ENCODE measurements at regions not wholly inside any gene's neighbourhood (a gene's known extent, or its start where the extent isn't known, plus 50 kb on each side); places are given as distances from the start of the nearest gene placed in this dataset.
"Not testable (repeated sequence)": the region's sequence is repeated elsewhere in the genome, so short reads cannot be mapped to it uniquely, and the experiment has no call there.

GRCh38 chr7:359226-359765, 69.3 kb downstream of the FOXL3 start:
- TF ChIP-seq CTCF (IDR thresholded peaks at IDR 0.05; ENCODE audit: insufficient read depth, low read length, severe bottlenecking) = no peak
- DNase-seq (ENCODE audit: low read depth) (no peak), FAIRE-seq (no peak)
- H3K27me3 ChIP-seq (ENCODE audit: control insufficient read depth, insufficient read depth, low read length) = peaks cover 2% of the 10 kb centered on the region
- no peaks in the 10 kb centered on the region for H3K36me3 ChIP-seq (ENCODE audit: control insufficient read depth, insufficient read depth, low read length)
- no peak overlapping the region for H3K4me3 ChIP-seq (ENCODE audit: low read depth, low read length)

- DNase-seq (ENCODE audit: low read depth) (no peak), FAIRE-seq (no peak)
- Histone ChIP-seq H3K27me3 (ENCODE audit: control insufficient read depth, insufficient read depth, low read length) (peaks cover 2% of the 10 kb centered on the region), H3K36me3 (ENCODE audit: control insufficient read depth, insufficient read depth, low read length) (no peaks in the 10 kb centered on the region), H3K4me3 (ENCODE audit: low read depth, low read length) (no peak overlapping the region)
- TF ChIP-seq CTCF (IDR thresholded peaks at IDR 0.05; ENCODE audit: insufficient read depth, low read length, severe bottlenecking) = no peak
These were observed 69.9 kb downstream of the FOXL3 start for GRCh38 chr7:359766-360361.

GRCh38 chr7:360454-361100, 70.6 kb downstream of the FOXL3 start:
- no peaks in the 10 kb centered on the region for H3K36me3 ChIP-seq (ENCODE audit: control insufficient read depth, insufficient read depth, low read length)
- H3K27me3 ChIP-seq (ENCODE audit: control insufficient read depth, insufficient read depth, low read length) = peaks cover 2% of the 10 kb centered on the region
- DNase-seq (ENCODE audit: low read depth) = no peak
- TF ChIP-seq CTCF (IDR thresholded peaks at IDR 0.05; ENCODE audit: insufficient read depth, low read length, severe bottlenecking) = no peak
- no peak overlapping the region for H3K4me3 ChIP-seq (ENCODE audit: low read depth, low read length)
- no peak for FAIRE-seq

- DNase-seq (ENCODE audit: low read depth); FAIRE-seq; H3K36me3 ChIP-seq (ENCODE audit: control insufficient read depth, insufficient read depth, low read length); H3K27me3 ChIP-seq (ENCODE audit: control insufficient read depth, insufficient read depth, low read length); H3K4me3 ChIP-seq (ENCODE audit: low read depth, low read length): not testable (repeated sequence)
These were observed 71.2 kb downstream of the FOXL3 start for GRCh38 chr7:361182-361581.

GRCh38 chr7:361680-362401, 71.9 kb downstream of the FOXL3 start:
- no peak overlapping the region for H3K4me3 ChIP-seq (ENCODE audit: low read depth, low read length)
- no peak for TF ChIP-seq CTCF (IDR thresholded peaks at IDR 0.05; ENCODE audit: insufficient read depth, low read length, severe bottlenecking)
- peaks cover 2% of the 10 kb centered on the region for H3K27me3 ChIP-seq (ENCODE audit: control insufficient read depth, insufficient read depth, low read length)
- DNase-seq (ENCODE audit: low read depth) (no peak), FAIRE-seq (peak; percentile 7)
- H3K36me3 ChIP-seq (ENCODE audit: control insufficient read depth, insufficient read depth, low read length) = no peaks in the 10 kb centered on the region

GRCh38 chr7:362402-363096, 72.6 kb downstream of the FOXL3 start:
- FAIRE-seq (no peak), DNase-seq (ENCODE audit: low read depth) (peak; percentile 18)
- TF ChIP-seq CTCF (IDR thresholded peaks at IDR 0.05; ENCODE audit: insufficient read depth, low read length, severe bottlenecking) = no peak
- H3K4me3 ChIP-seq (ENCODE audit: low read depth, low read length) = no peak overlapping the region
- H3K36me3 ChIP-seq (ENCODE audit: control insufficient read depth, insufficient read depth, low read length) = no peaks in the 10 kb centered on the region
- H3K27me3 ChIP-seq (ENCODE audit: control insufficient read depth, insufficient read depth, low read length) = no peaks in the 10 kb centered on the region
